MM.1S (cell line): ENCODE measurements at regions not wholly inside any gene's neighbourhood (a gene's known extent, or its start where the extent isn't known, plus 50 kb on each side); places are given as distances from the start of the nearest gene placed in this dataset.

Experiments
- DNase-seq: peaks from one replicate; pipeline ENCODE4 v3.0.0-alpha.2; 2015
- H2AFZ ChIP-seq: fragments of 300-600 bp; sonication (generic); 2 replicates; pipeline ENCODE4 v1.6.0; 2016; ENCODE audit warnings: antibody characterized with exemption, low read length
- H3F3A ChIP-seq: fragments of 300-600 bp; sonication (generic); 2 replicates; pipeline ENCODE4 v1.6.1; 2016; ENCODE audit warnings: mild to moderate bottlenecking, antibody characterized with exemption, low read length, moderate library complexity, mixed read lengths; ENCODE audit not compliant: insufficient read depth
- H3K27ac ChIP-seq: fragments of 300-600 bp; sonication (generic); 2 replicates; pipeline ENCODE4 v1.5.1; 2016; ENCODE audit warnings: mild to moderate bottlenecking, low read length
- H3K27me3 ChIP-seq: fragments of 300-600 bp; sonication (generic); replicated peaks from 2 replicates; pipeline ENCODE4 v1.6.0; 2016; ENCODE audit warnings: low read length; ENCODE audit not compliant: insufficient read depth
- H3K36me3 ChIP-seq: fragments of 300-600 bp; sonication (generic); replicated peaks from 2 replicates; pipeline ENCODE4 v1.6.1; 2016; ENCODE audit warnings: mild to moderate bottlenecking, low read length, mixed read lengths; ENCODE audit not compliant: insufficient read depth
- H3K4me1 ChIP-seq: fragments of 300-600 bp; sonication (generic); 2 replicates; pipeline ENCODE4 v1.6.1; 2016; ENCODE audit warnings: low read length, mixed read lengths
- H3K4me2 ChIP-seq: fragments of 300-600 bp; sonication (generic); 2 replicates; pipeline ENCODE4 v1.6.0; 2016; ENCODE audit warnings: low read depth, low read length
- H3K4me3 ChIP-seq: fragments of 300-600 bp; sonication (generic); 2 replicates; pipeline ENCODE4 v1.5.1; 2016; ENCODE audit warnings: low read length, mixed read lengths
- H3K79me2 ChIP-seq: fragments of 300-600 bp; sonication (generic); 2 replicates; pipeline ENCODE4 v1.6.1; 2016; ENCODE audit warnings: mixed run types, low read length, mixed read lengths
- H3K9ac ChIP-seq: fragments of 300-600 bp; sonication (generic); 2 replicates; pipeline ENCODE4 v1.6.1; 2016; ENCODE audit warnings: low read length, mixed read lengths
- H3K9me2 ChIP-seq: fragments of 300-600 bp; sonication (generic); replicated peaks from 2 replicates; pipeline ENCODE4 v1.6.1; 2016; ENCODE audit warnings: mild to moderate bottlenecking, low read length, mixed read lengths; ENCODE audit not compliant: insufficient read depth
- H3K9me3 ChIP-seq: fragments of 300-600 bp; sonication (generic); replicated peaks from 2 replicates; pipeline ENCODE4 v1.6.1; 2016; ENCODE audit warnings: mild to moderate bottlenecking, low read length, mixed read lengths; ENCODE audit not compliant: insufficient read depth
- H4K20me1 ChIP-seq: fragments of 300-600 bp; sonication (generic); 2 replicates; pipeline ENCODE4 v1.6.1; 2016; ENCODE audit warnings: mild to moderate bottlenecking, low read length, moderate library complexity, mixed read lengths; ENCODE audit not compliant: insufficient read depth
- CTCF ChIP-seq: fragments of 300-600 bp; sonication (generic); IDR thresholded peaks from 2 replicates; pipeline ENCODE4 v1.5.1; 2016; ENCODE audit warnings: antibody characterized with exemption, low read length, mixed read lengths
- EZH2 ChIP-seq: fragments of 300-600 bp; sonication (generic); optimal IDR thresholded peaks from 2 replicates; pipeline ENCODE3; 2017; ENCODE audit warnings: low read depth, mild to moderate bottlenecking, antibody characterized with exemption, low read length, mixed read lengths
- EZH2phosphoT487 ChIP-seq: fragments of 300-600 bp; sonication (generic); IDR thresholded peaks from 2 replicates; pipeline ENCODE4 v1.6.1; 2018; ENCODE audit warnings: antibody characterized with exemption, low read length

- H3K27me3 ChIP-seq: no peaks in the 10 kb centered on the region
- no peaks in the 10 kb centered on the region for H3K36me3 ChIP-seq
- TF ChIP-seq EZH2 (no peak), CTCF (no peak), EZH2phosphoT487 (no peak)
- no peak overlapping the region for H3K27ac ChIP-seq
- no peaks in the 10 kb centered on the region for H3F3A ChIP-seq
- no peak overlapping the region for H2AFZ ChIP-seq
- H3K79me2 ChIP-seq: no peaks in the 10 kb centered on the region
- no peak overlapping the region for H3K9ac ChIP-seq
- H3K9me2 ChIP-seq: no peaks in the 10 kb centered on the region
- no peak overlapping the region for H3K4me3 ChIP-seq
- no peaks in the 10 kb centered on the region for H4K20me1 ChIP-seq
- DNase-seq: no peak
- no peaks in the 10 kb centered on the region for H3K4me1 ChIP-seq
- no peaks in the 10 kb centered on the region for H3K9me3 ChIP-seq
- no peak overlapping the region for H3K4me2 ChIP-seq
These were observed 321.8 kb upstream of the NBEA start for GRCh38 chr13:34620074-34620850.

GRCh38 chr13:34620862-34621261 lies 321.2 kb upstream of the NBEA start:
- Histone ChIP-seq H3K79me2 (no peaks in the 10 kb centered on the region), H3F3A (no peaks in the 10 kb centered on the region), H3K36me3 (no peaks in the 10 kb centered on the region), H3K4me3 (no peak overlapping the region), H3K4me1 (no peaks in the 10 kb centered on the region), H3K4me2 (no peak overlapping the region), H3K27me3 (no peaks in the 10 kb centered on the region), H3K9ac (no peak overlapping the region), H4K20me1 (no peaks in the 10 kb centered on the region), H3K27ac (no peak overlapping the region), H2AFZ (no peak overlapping the region), H3K9me2 (no peaks in the 10 kb centered on the region), H3K9me3 (no peaks in the 10 kb centered on the region)
- no peak for TF ChIP-seq CTCF
- DNase-seq: no peak

GRCh38 chr13:34623331-34623730 lies 318.7 kb upstream of the NBEA start:
- H3K27ac ChIP-seq: no peak overlapping the region
- no peaks in the 10 kb centered on the region for H3K9me3 ChIP-seq
- no peaks in the 10 kb centered on the region for H3K27me3 ChIP-seq
- H3K4me3 ChIP-seq: no peak overlapping the region
- H3K9ac ChIP-seq: no peak overlapping the region
- H3K4me2 ChIP-seq: no peak overlapping the region
- H4K20me1 ChIP-seq: no peaks in the 10 kb centered on the region
- DNase-seq: no peak
- no peak overlapping the region for H2AFZ ChIP-seq
- TF ChIP-seq EZH2phosphoT487 (no peak), CTCF (no peak), EZH2 (no peak)
- no peaks in the 10 kb centered on the region for H3K9me2 ChIP-seq
- no peaks in the 10 kb centered on the region for H3K79me2 ChIP-seq
- no peaks in the 10 kb centered on the region for H3K36me3 ChIP-seq
- H3K4me1 ChIP-seq: no peaks in the 10 kb centered on the region
- no peaks in the 10 kb centered on the region for H3F3A ChIP-seq
